ENCODE measurements at regions not wholly inside any gene's neighbourhood (a gene's known extent, or its start where the extent isn't known, plus 50 kb on each side); places are given as distances from the start of the nearest gene placed in this dataset.

GRCh38 chr3:194195611-194196010 lies 59.7 kb downstream of the HES1 start:
- TF ChIP-seq EZH2phosphoT487 (IDR thresholded peaks at IDR 0.05; ENCODE audit: low read depth, severe bottlenecking, unreplicated experiment) (no peak), EZH2 (IDR thresholded peaks at IDR 0.05; ENCODE audit: borderline replicate concordance) (no peak), CTCF (IDR thresholded peaks at IDR 0.05; ENCODE audit: poor library complexity) (no peak)
- H3K4me1 ChIP-seq (ENCODE audit: insufficient read depth), result peaks cover 5% of the 10 kb centered on the region
- whole genome bisulfite sequencing (ENCODE audit: low lambda C conversion rate, missing lambda C conversion rate), result 98% methylated on average over 3 of the region's 3 CpGs
- no peak for DNase-seq (ENCODE audit: low spot score)
- H3K36me3 ChIP-seq (replicated peaks; ENCODE audit: insufficient read depth, low read depth), result no peaks in the 10 kb centered on the region
- no peak overlapping the region for H3K4me2 ChIP-seq
- H3K27me3 ChIP-seq, result no peaks in the 10 kb centered on the region
- H3K9me2 ChIP-seq (replicated peaks; ENCODE audit: insufficient read depth), result no peaks in the 10 kb centered on the region
- H3K4me3 ChIP-seq, result no peak overlapping the region
- H2AFZ ChIP-seq, result no peak overlapping the region
- H4K20me1 ChIP-seq (ENCODE audit: insufficient read depth, poor library complexity, severe bottlenecking), result no peaks in the 10 kb centered on the region
- H3K79me2 ChIP-seq, result no peaks in the 10 kb centered on the region
- no peak overlapping the region for H3K27ac ChIP-seq
- no peaks in the 10 kb centered on the region for H3K9me3 ChIP-seq (ENCODE audit: low read depth)

- no peaks in the 10 kb centered on the region for H4K20me1 ChIP-seq (ENCODE audit: insufficient read depth, poor library complexity, severe bottlenecking)
- no peaks in the 10 kb centered on the region for H3K79me2 ChIP-seq
- no peak for DNase-seq (ENCODE audit: low spot score)
- H3K36me3 ChIP-seq (replicated peaks; ENCODE audit: insufficient read depth, low read depth), result no peaks in the 10 kb centered on the region
- no peaks in the 10 kb centered on the region for H3K9me2 ChIP-seq (replicated peaks; ENCODE audit: insufficient read depth)
- H3K4me2 ChIP-seq, result no peak overlapping the region
- H3K27ac ChIP-seq, result no peak overlapping the region
- peaks cover 12% of the 10 kb centered on the region for H3K4me1 ChIP-seq (ENCODE audit: insufficient read depth)
- no peak overlapping the region for H3K4me3 ChIP-seq
- TF ChIP-seq EZH2 (IDR thresholded peaks at IDR 0.05; ENCODE audit: borderline replicate concordance), result no peak
- no peak for TF ChIP-seq EZH2phosphoT487 (IDR thresholded peaks at IDR 0.05; ENCODE audit: low read depth, severe bottlenecking, unreplicated experiment)
- H2AFZ ChIP-seq, result no peak overlapping the region
- WGBS (ENCODE audit: low lambda C conversion rate, missing lambda C conversion rate), result 84% methylated on average over 9 of the region's 9 CpGs
- no peaks in the 10 kb centered on the region for H3K27me3 ChIP-seq
- H3K9me3 ChIP-seq (ENCODE audit: low read depth), result no peaks in the 10 kb centered on the region
These were observed 60.9 kb downstream of the HES1 start for GRCh38 chr3:194196876-194197275.

- DNase-seq (ENCODE audit: low spot score), result no peak
- TF ChIP-seq EZH2phosphoT487 (IDR thresholded peaks at IDR 0.05; ENCODE audit: low read depth, severe bottlenecking, unreplicated experiment), result no peak
- Histone ChIP-seq H3K9me2 (replicated peaks; ENCODE audit: insufficient read depth) (no peaks in the 10 kb centered on the region), H3K79me2 (no peaks in the 10 kb centered on the region), H4K20me1 (ENCODE audit: insufficient read depth, poor library complexity, severe bottlenecking) (no peaks in the 10 kb centered on the region), H3K9me3 (ENCODE audit: low read depth) (no peaks in the 10 kb centered on the region), H3K4me3 (no peak overlapping the region), H3K36me3 (replicated peaks; ENCODE audit: insufficient read depth, low read depth) (no peaks in the 10 kb centered on the region), H3K4me2 (no peak overlapping the region), H3K27me3 (no peaks in the 10 kb centered on the region), H3K4me1 (ENCODE audit: insufficient read depth) (peaks cover 16% of the 10 kb centered on the region), H2AFZ (no peak overlapping the region), H3K27ac (no peak overlapping the region)
- 86% methylated on average over 7 of the region's 7 CpGs for WGBS (ENCODE audit: low lambda C conversion rate, missing lambda C conversion rate)
These were observed 61.5 kb downstream of the HES1 start for GRCh38 chr3:194197396-194197960.

GRCh38 chr3:194197981-194198695 lies 62.2 kb downstream of the HES1 start:
- H3K27me3 ChIP-seq, result no peaks in the 10 kb centered on the region

More at GRCh38 chr3:194197981-194198695, 62.2 kb downstream of the HES1 start:
- WGBS (ENCODE audit: low lambda C conversion rate, missing lambda C conversion rate), result 86% methylated on average over 9 of the region's 9 CpGs
- Histone ChIP-seq H4K20me1 (ENCODE audit: insufficient read depth, poor library complexity, severe bottlenecking) (no peaks in the 10 kb centered on the region), H3K27ac (no peak overlapping the region), H3K4me2 (no peak overlapping the region), H3K4me3 (no peak overlapping the region), H3K36me3 (replicated peaks; ENCODE audit: insufficient read depth, low read depth) (no peaks in the 10 kb centered on the region), H3K9me2 (replicated peaks; ENCODE audit: insufficient read depth) (no peaks in the 10 kb centered on the region), H3K79me2 (no peaks in the 10 kb centered on the region), H3K9me3 (ENCODE audit: low read depth) (no peaks in the 10 kb centered on the region), H3K4me1 (ENCODE audit: insufficient read depth) (peaks cover 16% of the 10 kb centered on the region), H2AFZ (no peak overlapping the region)
- TF ChIP-seq EZH2phosphoT487 (IDR thresholded peaks at IDR 0.05; ENCODE audit: low read depth, severe bottlenecking, unreplicated experiment) (no peak), CTCF (IDR thresholded peaks at IDR 0.05; ENCODE audit: poor library complexity) (no peak), EZH2 (IDR thresholded peaks at IDR 0.05; ENCODE audit: borderline replicate concordance) (no peak)
- no peak for DNase-seq (ENCODE audit: low spot score)
